Transverse colon (tissue), 3 donors: ENCODE measurements at regions not wholly inside any gene's neighbourhood (a gene's known extent, or its start where the extent isn't known, plus 50 kb on each side); places are given as distances from the start of the nearest gene placed in this dataset.

Experiments used
- EP300 ChIP-seq: sonication (generic); formaldehyde crosslinking; IDR thresholded peaks from one replicate; pipeline ENCODE4 v1.6.1; 2017; ENCODE audit warnings: antibody characterized with exemption, low read depth
- POLR2AphosphoS5 ChIP-seq, 3 donors: sonication (generic); formaldehyde crosslinking; IDR thresholded peaks; one replicate each; pipeline ENCODE4 v1.6.1; 2016; ENCODE audit warnings: antibody characterized with exemption in 3 of 3

- TF ChIP-seq EP300 (no peak), POLR2AphosphoS5 (IDR thresholded peaks at IDR 0.05) (no peak)
Observed at GRCh38 chr22:48898524-48899250, 929.0 kb downstream of the BRD1 start.
